ENCODE measurements at regions not wholly inside any gene's neighbourhood (a gene's known extent, or its start where the extent isn't known, plus 50 kb on each side); places are given as distances from the start of the nearest gene placed in this dataset.

- CTCF ChIA-PET, result no interaction called here
- TF ChIP-seq SREBF2 (IDR thresholded peaks at IDR 0.05), result no peak
- TF ChIP-seq GATA3 (IDR thresholded peaks at IDR 0.05; ENCODE audit: borderline replicate concordance), result no peak
- no peak for TF ChIP-seq ZFP36 (IDR thresholded peaks at IDR 0.05; ENCODE audit: borderline replicate concordance, partially characterized antibody)
- no peak for TF ChIP-seq RCOR1 (IDR thresholded peaks at IDR 0.05; ENCODE audit: low read depth, low read length)
- TF ChIP-seq CBX8 (IDR thresholded peaks at IDR 0.05), result no peak
- TF ChIP-seq HEYL (CRISPR knock-in tag; IDR thresholded peaks at IDR 0.05), result no peak
- TF ChIP-seq NPAS2 (CRISPR knock-in tag; IDR thresholded peaks at IDR 0.05; ENCODE audit: borderline replicate concordance), result no peak
- no peak for TF ChIP-seq NFE2L2 (conservative IDR thresholded peaks at IDR 0.05; ENCODE audit: low read length)
- no peak for TF ChIP-seq HOXB13 (CRISPR knock-in tag; IDR thresholded peaks at IDR 0.05; ENCODE audit: low read depth)
- TF ChIP-seq HES2 (IDR thresholded peaks at IDR 0.05), result no peak
- no peak for TF ChIP-seq JUNB (IDR thresholded peaks at IDR 0.05)
- TF ChIP-seq FOSL2 (IDR thresholded peaks at IDR 0.05), result no peak
- TF ChIP-seq FOSL2 (CRISPR knock-in tag; IDR thresholded peaks at IDR 0.05), result no peak
- TF ChIP-seq ZSCAN20 (CRISPR knock-in tag; IDR thresholded peaks at IDR 0.05), result no peak
- TF ChIP-seq EHMT2 (IDR thresholded peaks at IDR 0.05; ENCODE audit: low read depth), result no peak
- no peak for TF ChIP-seq E2F6 (IDR thresholded peaks at IDR 0.05; ENCODE audit: borderline replicate concordance, low read depth)
- TF ChIP-seq PHF8 (IDR thresholded peaks at IDR 0.05; ENCODE audit: borderline replicate concordance, low read depth), result no peak
- no peak for TF ChIP-seq RAD21 (conservative IDR thresholded peaks at IDR 0.05 in 1 of 2, IDR thresholded peaks at IDR 0.05 in 1 of 2)
- no peak for TF ChIP-seq NR3C1 (IDR thresholded peaks at IDR 0.05)
- no peak for TF ChIP-seq ZNF302 (CRISPR knock-in tag; IDR thresholded peaks at IDR 0.05)
- H3K4me2 ChIP-seq, result no peak overlapping the region
- POLR2A ChIA-PET, result no interaction called here
- no peaks in the 10 kb centered on the region for H3K9me3 ChIP-seq
- no peak overlapping the region for H3K27ac ChIP-seq
- no peak overlapping the region for H3K4me3 ChIP-seq
- no peak for DNase-seq (ENCODE audit: low read depth in 1 of 2, low spot score in 1 of 2)
- 30% methylated on average over 2 of the region's 2 CpGs for WGBS (ENCODE audit: missing lambda C conversion rate)
- FAIRE-seq, result no peak
- 0 out of 3 replicates have a peak, but pooled peaks cover 9% of the 10 kb centered on the region for H3K4me1 ChIP-seq
- no peak for ATAC-seq
Measured at GRCh38 chr4:52197306-52197705, 146.2 kb downstream of the SPATA18 start.

GRCh38 chr4:52198294-52198693, 147.2 kb downstream of the SPATA18 start:
- FAIRE-seq, result no peak
- no peak overlapping the region for H3K27ac ChIP-seq

GRCh38 chr4:52199574-52200338, 148.7 kb downstream of the SPATA18 start:
- 0 out of 3 replicates have a peak, but pooled peaks cover 11% of the 10 kb centered on the region for H3K4me1 ChIP-seq
- 50% methylated on average over 2 of the region's 3 CpGs for WGBS (ENCODE audit: missing lambda C conversion rate)
- H3K4me3 ChIP-seq, result no peak overlapping the region
- ATAC-seq (peak; percentile 55 to 81), FAIRE-seq (no peak), DNase-seq (ENCODE audit: low read depth in 1 of 2, low spot score in 1 of 2) (peak; percentile 14 to 75)
- TF ChIP-seq FOSL2 (IDR thresholded peaks at IDR 0.05) (no peak), FOSL2 (CRISPR knock-in tag; IDR thresholded peaks at IDR 0.05) (peak; percentile 65), PHF8 (IDR thresholded peaks at IDR 0.05; ENCODE audit: borderline replicate concordance, low read depth) (no peak), ZC3H11A (IDR thresholded peaks at IDR 0.05) (no peak), CEBPB (IDR thresholded peaks at IDR 0.05) (peak in 1 of 2 experiments; percentile 54; a peak in 2 of 4 replicates)
- no peaks in the 10 kb centered on the region for H3K9me3 ChIP-seq
- peak overlapping the region; percentile 5; the same call in 1 of the 3 replicates for H3K4me2 ChIP-seq
- ChIA-PET POLR2A (no interaction called here), CTCF (no interaction called here)
- peak overlapping the region in 1 of 2 experiments; percentile 53; a peak in 2 of 6 replicates for H3K27ac ChIP-seq

More at GRCh38 chr4:52198294-52198693, 147.2 kb downstream of the SPATA18 start:
- no peak overlapping the region for H3K4me3 ChIP-seq
- 0 out of 3 replicates have a peak, but pooled peaks cover 11% of the 10 kb centered on the region for H3K4me1 ChIP-seq
- no peak for TF ChIP-seq USF2 (IDR thresholded peaks at IDR 0.05)
- TF ChIP-seq ZC3H11A (IDR thresholded peaks at IDR 0.05), result no peak
- no peak for TF ChIP-seq RFX5 (IDR thresholded peaks at IDR 0.05)
- TF ChIP-seq POLR2AphosphoS2 (conservative IDR thresholded peaks at IDR 0.05; ENCODE audit: low read length), result no peak
- TF ChIP-seq HDAC2 (IDR thresholded peaks at IDR 0.05), result no peak
- TF ChIP-seq HEYL (CRISPR knock-in tag; IDR thresholded peaks at IDR 0.05), result no peak
- H3K9me3 ChIP-seq, result no peaks in the 10 kb centered on the region
- DNase-seq (ENCODE audit: low read depth in 1 of 2, low spot score in 1 of 2) (no peak), ATAC-seq (no peak)
- POLR2A ChIA-PET, result no interaction called here
- H3K4me2 ChIP-seq, result no peak overlapping the region
- CTCF ChIA-PET, result no interaction called here
